Pancreas (tissue), 10 donors: ENCODE measurements at regions not wholly inside any gene's neighbourhood (a gene's known extent, or its start where the extent isn't known, plus 50 kb on each side); places are given as distances from the start of the nearest gene placed in this dataset.
"Not testable (repeated sequence)": the region's sequence is repeated elsewhere in the genome, so short reads cannot be mapped to it uniquely, and the experiment has no call there.

Experiments used
- ATAC-seq, 4 donors: fragments of 200-7000 bp; cut with Tn5 transposase; one replicate each; pipeline versions ENCODE4 v1.8.0 to v1.9.1; 2020; ENCODE audit warnings: mild to moderate bottlenecking in 4 of 4, moderate library complexity in 4 of 4
- DNase-seq, 6 donors: peaks; one replicate each; pipeline ENCODE4 v3.0.0-alpha.2; 2020
- FAIRE-seq: peaks from 2 replicates; lab custom pipeline; 2012; peaks lifted over from hg19 to GRCh38; lab: Jason Lieb, UNC
- H3K27ac ChIP-seq, 4 donors: fragments of 200-600 bp; sonication (generic); 1 replicate in 3 of 4; 2 replicates in 1 of 4; pipeline versions ENCODE4 v1.5.0 to v1.8.0; 2020
- H3K27me3 ChIP-seq, 4 donors: fragments of 200-600 bp; one replicate each; pipeline ENCODE4 v1.8.0; 2021
- H3K36me3 ChIP-seq, 3 donors: fragments of 200-600 bp; sonication (generic) in 1 of 3; one replicate each; pipeline versions ENCODE4 v1.5.0 to v1.8.0; 2020 to 2021
- H3K4me1 ChIP-seq, 3 donors: fragments of 200-600 bp; one replicate each; pipeline ENCODE4 v1.8.0; 2021
- H3K4me3 ChIP-seq, 4 donors: fragments of 200-600 bp; sonication (generic) in 2 of 4; one replicate each; pipeline versions ENCODE4 v1.5.0 to v1.8.0; 2020 to 2021
- H3K9me3 ChIP-seq, 4 donors: fragments of 200-600 bp; one replicate each; pipeline ENCODE4 v1.8.0; 2021
- WGBS, 2 donors: extraction: QIAGEN DNeasy Blood & Tissue Kit; methylation state at CpG; one replicate each; pipeline ENCODE4 v1.1.7; 2013; 5-methylcytosine and 5-hydroxymethylcytosine counted together
- intact Hi-C, 3 donors: fragments of 100-400 bp; cut with DNase I; formaldehyde crosslinking; loops; one replicate each; pipeline versions ENCODE4 v1.11.1 to v1.14.2; 2022
- TF ChIP-seq, protein P1 (sequence below), 4 donors: fragments of 200-600 bp; sonication (generic) in 3 of 4; IDR thresholded peaks; one replicate each; pipeline versions ENCODE4 v1.5.0 to v1.8.0; 2021; ENCODE audit warnings: antibody characterized with exemption in 4 of 4
- donor health status: healthy with polysubstance abuse.
- donor health status: DM: no; HTN: no; CAD: no; lungs with moderate emphysema.
- donor health status: DM: no; HTN: no; CAD: no.
- donor health status: control.
- donor health status: control.
- donor health status: Bipolar disorder and iron deficiency.
- donor health status: DM: yes; HTN: yes; CAD: no.
- donor health status: DM: no; HTN: no; CAD: no.
- donor health status: DM: no; HTN: no; CAD: no.
- donor health status: DM: yes; HTN: yes; CAD: no.

DNA sequence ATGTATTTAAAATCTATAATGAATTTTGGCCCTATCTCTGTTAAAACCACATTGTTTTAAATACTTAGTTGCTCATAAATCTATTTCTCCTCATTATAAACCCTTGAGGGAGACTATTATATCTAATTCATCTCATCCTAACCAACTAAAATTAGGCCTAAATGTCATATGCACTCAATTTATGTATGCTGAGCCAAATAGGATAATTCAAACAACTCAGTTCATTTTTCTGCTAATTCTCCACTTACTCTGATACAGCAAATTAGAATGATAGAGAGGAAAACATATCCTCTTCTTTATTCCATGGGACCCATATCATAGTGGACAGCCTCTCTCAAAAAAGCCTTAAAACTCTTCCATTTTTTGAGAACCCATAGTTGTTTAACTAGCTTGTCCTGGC is 80.3 kb upstream of the TET2 start:
- H3K4me3 ChIP-seq: no peak overlapping the region
- DNase-seq: no peak
- H3K27ac ChIP-seq: no peak overlapping the region
- no peaks in the 10 kb centered on the region for H3K27me3 ChIP-seq
- ATAC-seq: no peak
- no peak for FAIRE-seq
- TF ChIP-seq, protein P1, sequence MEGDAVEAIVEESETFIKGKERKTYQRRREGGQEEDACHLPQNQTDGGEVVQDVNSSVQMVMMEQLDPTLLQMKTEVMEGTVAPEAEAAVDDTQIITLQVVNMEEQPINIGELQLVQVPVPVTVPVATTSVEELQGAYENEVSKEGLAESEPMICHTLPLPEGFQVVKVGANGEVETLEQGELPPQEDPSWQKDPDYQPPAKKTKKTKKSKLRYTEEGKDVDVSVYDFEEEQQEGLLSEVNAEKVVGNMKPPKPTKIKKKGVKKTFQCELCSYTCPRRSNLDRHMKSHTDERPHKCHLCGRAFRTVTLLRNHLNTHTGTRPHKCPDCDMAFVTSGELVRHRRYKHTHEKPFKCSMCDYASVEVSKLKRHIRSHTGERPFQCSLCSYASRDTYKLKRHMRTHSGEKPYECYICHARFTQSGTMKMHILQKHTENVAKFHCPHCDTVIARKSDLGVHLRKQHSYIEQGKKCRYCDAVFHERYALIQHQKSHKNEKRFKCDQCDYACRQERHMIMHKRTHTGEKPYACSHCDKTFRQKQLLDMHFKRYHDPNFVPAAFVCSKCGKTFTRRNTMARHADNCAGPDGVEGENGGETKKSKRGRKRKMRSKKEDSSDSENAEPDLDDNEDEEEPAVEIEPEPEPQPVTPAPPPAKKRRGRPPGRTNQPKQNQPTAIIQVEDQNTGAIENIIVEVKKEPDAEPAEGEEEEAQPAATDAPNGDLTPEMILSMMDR (IDR thresholded peaks at IDR 0.05): no peak
- intact Hi-C loops: no loop called here
- H3K9me3 ChIP-seq: no peaks in the 10 kb centered on the region
- peaks cover 3 to 4% (median 4%) of the 10 kb centered on the region in 3 donors for H3K4me1 ChIP-seq
- H3K36me3 ChIP-seq: no peaks in the 10 kb centered on the region

DNA sequence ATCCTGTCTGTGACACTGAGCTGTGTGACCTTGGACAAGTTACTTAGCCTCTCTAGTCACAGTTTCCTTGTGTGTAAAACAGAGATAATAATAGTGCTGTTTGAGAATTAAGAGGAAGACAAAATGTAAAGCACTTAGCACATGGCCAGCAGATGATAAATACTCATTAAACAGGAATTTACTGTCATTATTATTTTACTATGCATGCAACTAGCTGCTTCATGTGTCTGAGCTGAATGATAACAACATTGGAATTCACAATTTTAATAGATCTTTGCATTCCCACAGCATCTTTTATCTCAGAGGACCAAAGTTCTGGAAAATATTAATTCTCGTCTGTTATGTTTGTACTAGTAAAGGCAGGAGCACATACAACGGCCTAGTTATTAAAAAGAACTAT is 79.2 kb upstream of the TET2 start:
- Histone ChIP-seq H3K9me3 (no peaks in the 10 kb centered on the region), H3K27ac (no peak overlapping the region), H3K36me3 (no peaks in the 10 kb centered on the region), H3K27me3 (no peaks in the 10 kb centered on the region), H3K4me3 (no peak overlapping the region), H3K4me1 (no peaks in the 10 kb centered on the region)
- TF ChIP-seq, protein P1 (IDR thresholded peaks at IDR 0.05): no peak
- FAIRE-seq: no peak
- intact Hi-C loops: no loop called here
- no peak for ATAC-seq
- no peak for DNase-seq
- 37% methylated on average over 2 of the region's 2 CpGs for WGBS, 2 donors

DNA sequence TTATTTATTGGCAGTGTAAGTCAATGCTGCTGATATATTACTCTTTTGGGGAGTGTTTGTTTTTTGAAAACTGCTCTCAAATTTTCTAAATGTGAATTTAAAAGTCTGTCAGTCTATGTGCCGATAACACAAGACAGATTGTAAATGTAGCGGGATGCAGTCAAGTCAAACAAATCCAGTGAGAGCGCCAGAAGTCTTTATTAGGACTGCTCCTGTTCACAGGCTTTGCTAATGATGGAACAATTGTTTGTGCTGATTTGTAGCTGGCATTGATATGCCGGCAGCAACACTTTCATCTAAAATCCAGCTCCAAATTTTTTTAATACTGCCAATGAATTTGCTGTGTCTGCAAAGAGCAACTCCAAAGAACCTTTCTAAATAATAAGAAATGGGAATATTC is 78.7 kb upstream of the TET2 start:
- Histone ChIP-seq H3K27me3 (no peaks in the 10 kb centered on the region), H3K36me3 (no peaks in the 10 kb centered on the region), H3K27ac (no peak overlapping the region), H3K4me3 (no peak overlapping the region), H3K4me1 (no peaks in the 10 kb centered on the region), H3K9me3 (no peaks in the 10 kb centered on the region)
- ATAC-seq (no peak), FAIRE-seq (no peak), DNase-seq (no peak)
- TF ChIP-seq, protein P1 (IDR thresholded peaks at IDR 0.05): no peak
- intact Hi-C loops: no loop called here
- WGBS, 2 donors: 22 to 27% methylated on average over 4 of the region's 4 CpGs

DNA sequence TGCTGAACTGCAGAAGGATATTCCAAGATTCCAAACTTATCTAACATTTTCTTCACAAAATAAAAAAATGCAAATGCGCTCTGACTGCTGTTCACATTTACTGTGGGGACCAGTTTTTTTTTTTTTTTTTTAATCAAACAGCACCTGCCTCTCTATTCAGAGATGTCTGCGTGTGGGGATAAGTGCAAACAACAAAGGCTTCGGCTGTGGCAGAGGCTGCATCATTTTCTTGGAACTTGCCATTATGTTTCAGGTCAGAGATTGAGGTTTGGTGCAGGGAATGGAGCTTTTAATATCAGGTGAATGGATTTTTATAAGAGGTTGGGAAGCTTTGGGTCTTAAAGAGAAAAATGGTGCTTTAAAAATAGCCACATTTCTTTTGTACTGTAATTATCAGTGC is 78.2 kb upstream of the TET2 start:
- intact Hi-C loops: no loop called here
- H3K27me3 ChIP-seq: no peaks in the 10 kb centered on the region
- TF ChIP-seq, protein P1 (IDR thresholded peaks at IDR 0.05): no peak
- no peak for FAIRE-seq
- ATAC-seq: no peak
- DNase-seq: no peak
- H3K4me3 ChIP-seq: no peak overlapping the region
- 53 to 57% methylated on average over 3 of the region's 3 CpGs for WGBS, 2 donors
- no peaks in the 10 kb centered on the region for H3K36me3 ChIP-seq
- H3K27ac ChIP-seq: no peak overlapping the region
- no peaks in the 10 kb centered on the region for H3K4me1 ChIP-seq
- H3K9me3 ChIP-seq: no peaks in the 10 kb centered on the region

DNA sequence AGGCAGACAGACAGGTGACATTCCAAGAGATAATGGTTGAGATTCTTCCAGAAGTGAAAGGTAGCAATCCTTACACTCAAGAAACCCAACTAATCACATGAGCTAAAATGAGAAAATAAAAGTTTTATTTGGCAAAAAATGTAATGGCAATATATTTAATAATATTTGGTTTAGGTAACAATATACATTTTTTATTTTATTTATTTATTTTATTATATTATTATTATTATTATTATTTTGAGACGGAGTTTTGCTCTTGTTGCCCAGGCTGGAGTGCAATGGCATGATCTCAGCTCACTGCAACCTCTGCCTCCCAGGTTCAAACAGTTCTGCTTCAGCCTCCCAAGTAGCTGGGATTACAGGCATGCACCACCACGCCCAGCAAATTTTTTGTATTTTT is 74.6 kb upstream of the TET2 start:
- FAIRE-seq, H3K27ac ChIP-seq, H3K9me3 ChIP-seq, H3K4me1 ChIP-seq, DNase-seq, H3K27me3 ChIP-seq, H3K36me3 ChIP-seq, intact Hi-C loops, H3K4me3 ChIP-seq, ATAC-seq: not testable (repeated sequence)
- 88 to 90% methylated on average over 2 of the region's 2 CpGs for WGBS, 2 donors

DNA sequence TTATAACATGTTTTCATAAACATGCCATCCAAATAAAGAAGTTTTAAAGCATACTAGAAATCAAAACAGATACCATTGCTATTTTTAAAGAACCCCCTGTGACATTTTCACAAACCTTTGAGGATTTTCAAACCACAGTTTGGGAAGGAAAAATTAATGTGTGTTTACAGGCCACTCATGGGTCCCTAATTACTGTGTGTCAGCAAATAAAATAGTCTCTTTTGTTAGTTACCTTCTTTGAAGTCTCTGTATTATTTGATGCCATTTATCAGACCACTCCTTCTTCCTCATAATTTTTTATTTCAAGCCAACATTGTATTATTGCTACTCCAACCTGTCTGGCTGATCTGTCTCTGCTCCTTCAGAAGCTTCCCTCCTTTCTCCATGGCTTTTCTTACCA is 72.6 kb upstream of the TET2 start:
- Histone ChIP-seq H3K27me3 (no peaks in the 10 kb centered on the region), H3K4me1 (no peaks in the 10 kb centered on the region), H3K36me3 (no peaks in the 10 kb centered on the region), H3K9me3 (no peaks in the 10 kb centered on the region), H3K4me3 (no peak overlapping the region), H3K27ac (no peak overlapping the region)
- ATAC-seq (no peak), DNase-seq (no peak), FAIRE-seq (no peak)
- intact Hi-C loops: no loop called here
- TF ChIP-seq, protein P1 (IDR thresholded peaks at IDR 0.05): no peak
